ENCODE measurements at regions not wholly inside any gene's neighbourhood (a gene's known extent, or its start where the extent isn't known, plus 50 kb on each side); places are given as distances from the start of the nearest gene placed in this dataset.
A peak's percentile ranks its signal among the peaks of the same experiment; 100 is the strongest.

- no peak overlapping the region for H2AFZ ChIP-seq (ENCODE audit: insufficient read depth, low read depth, low read length, poor library complexity, severe bottlenecking)
- Mint-ChIP-seq H3K36me3 (no peaks in the 10 kb centered on the region), H3K27ac (no peak overlapping the region), H3K4me3 (no peak overlapping the region), H3K27me3 (ENCODE audit: low read depth in 3 of 3) (peaks cover 4 to 8% (median 7%) of the 10 kb centered on the region in 3 donors), H3K4me1 (no peaks in the 10 kb centered on the region), H3K9me3 (peaks cover 0 to 4% (median 0%) of the 10 kb centered on the region in 7 donors)
- H3K9ac ChIP-seq (ENCODE audit: insufficient read depth, low read length, poor library complexity, severe bottlenecking) = no peak overlapping the region
- intact Hi-C loops (cut with micrococcal nuclease) = no loop called here
- no peak for TF ChIP-seq CTCF (IDR thresholded peaks at IDR 0.05)
- no peak overlapping the region for H3K4me3 ChIP-seq (replicated peaks in 1 of 3; ENCODE audit: low read depth in 2 of 3, low read length in 3 of 3)
- no peaks in the 10 kb centered on the region for H3K27me3 ChIP-seq (ENCODE audit: control insufficient read depth in 2 of 2, insufficient read depth in 2 of 2, low read length in 2 of 2)
- no peaks in the 10 kb centered on the region for H3K9me3 ChIP-seq (replicated peaks in 1 of 2; ENCODE audit: control insufficient read depth in 1 of 2, insufficient read depth in 1 of 2, low read length in 2 of 2)
- no peaks in the 10 kb centered on the region for H3K79me2 ChIP-seq (ENCODE audit: insufficient read depth, low read length)
- H3K27ac ChIP-seq (ENCODE audit: low read depth in 1 of 2, low read length in 2 of 2) = no peak overlapping the region
- no peaks in the 10 kb centered on the region for H3K36me3 ChIP-seq (replicated peaks in 1 of 2; ENCODE audit: control insufficient read depth in 1 of 2, insufficient read depth in 2 of 2, low read length in 2 of 2)
- no peaks in the 10 kb centered on the region for H4K20me1 ChIP-seq (ENCODE audit: insufficient read depth, low read length)
- H3K4me2 ChIP-seq (replicated peaks; ENCODE audit: extremely low read depth, low read length, poor library complexity, severe bottlenecking) = no peak overlapping the region
- WGBS (ENCODE audit: insufficient coverage) = 89% methylated on average over 3 of the region's 6 CpGs
- DNase-seq = no peak
- H3K4me1 ChIP-seq (ENCODE audit: control insufficient read depth in 1 of 2, insufficient read depth in 2 of 2, low read length in 2 of 2) = no peaks in the 10 kb centered on the region
Measured at GRCh38 chr3:124235446-124235845, 243.5 kb upstream of the ROPN1 start.

GRCh38 chr3:124243177-124243859, 251.4 kb upstream of the ROPN1 start:
- no peak for TF ChIP-seq CTCF (IDR thresholded peaks at IDR 0.05)
- Mint-ChIP-seq H3K9me3 (peaks cover 0 to 2% (median 0%) of the 10 kb centered on the region in 7 donors), H3K4me3 (no peak overlapping the region), H3K36me3 (no peaks in the 10 kb centered on the region), H3K27ac (peak overlapping the region in 2 of 7 donors; percentile 46 to 68), H3K4me1 (no peaks in the 10 kb centered on the region), H3K27me3 (ENCODE audit: low read depth in 3 of 3) (peaks cover 0 to 13% (median 10%) of the 10 kb centered on the region in 3 donors)
- Histone ChIP-seq H4K20me1 (ENCODE audit: insufficient read depth, low read length) (no peaks in the 10 kb centered on the region), H3K9me3 (replicated peaks in 1 of 2; ENCODE audit: control insufficient read depth in 1 of 2, insufficient read depth in 1 of 2, low read length in 2 of 2) (no peaks in the 10 kb centered on the region), H3K27me3 (ENCODE audit: control insufficient read depth in 2 of 2, insufficient read depth in 2 of 2, low read length in 2 of 2) (peaks cover 0 to 7% of the 10 kb centered on the region in 2 donors), H3K4me2 (replicated peaks; ENCODE audit: extremely low read depth, low read length, poor library complexity, severe bottlenecking) (no peak overlapping the region), H3K36me3 (replicated peaks in 1 of 2; ENCODE audit: control insufficient read depth in 1 of 2, insufficient read depth in 2 of 2, low read length in 2 of 2) (no peaks in the 10 kb centered on the region), H3K9ac (ENCODE audit: insufficient read depth, low read length, poor library complexity, severe bottlenecking) (no peak overlapping the region), H3K4me1 (ENCODE audit: control insufficient read depth in 1 of 2, insufficient read depth in 2 of 2, low read length in 2 of 2) (no peaks in the 10 kb centered on the region), H3K4me3 (replicated peaks in 1 of 3; ENCODE audit: low read depth in 2 of 3, low read length in 3 of 3) (no peak overlapping the region), H3K27ac (ENCODE audit: low read depth in 1 of 2, low read length in 2 of 2) (no peak overlapping the region), H2AFZ (ENCODE audit: insufficient read depth, low read depth, low read length, poor library complexity, severe bottlenecking) (no peak overlapping the region), H3K79me2 (ENCODE audit: insufficient read depth, low read length) (no peaks in the 10 kb centered on the region)
- intact Hi-C loops (cut with micrococcal nuclease) = no loop called here
- whole genome bisulfite sequencing (ENCODE audit: insufficient coverage) = 95% methylated on average over 3 of the region's 5 CpGs
- DNase-seq = no peak

Measured in CD14-positive monocyte (primary cell).